ENCODE measurements at regions not wholly inside any gene's neighbourhood (a gene's known extent, or its start where the extent isn't known, plus 50 kb on each side); places are given as distances from the start of the nearest gene placed in this dataset.

- Mint-ChIP-seq H3K27me3 (ENCODE audit: unreplicated experiment) (no peaks in the 10 kb centered on the region), H3K4me1 (ENCODE audit: unreplicated experiment) (peaks cover 18% of the 10 kb centered on the region), H3K4me3 (ENCODE audit: unreplicated experiment) (no peak overlapping the region), H3K9me3 (ENCODE audit: unreplicated experiment) (no peaks in the 10 kb centered on the region), H3K27ac (ENCODE audit: unreplicated experiment) (no peak overlapping the region), H3K36me3 (ENCODE audit: low read depth, unreplicated experiment) (no peaks in the 10 kb centered on the region)
- no peak for DNase-seq (ENCODE audit: low spot score)
- no peak for TF ChIP-seq CTCF (IDR thresholded peaks at IDR 0.05; ENCODE audit: unreplicated experiment)
Observed at GRCh38 chr10:3969876-3970666, 185.1 kb upstream of the KLF6 start.

GRCh38 chr10:3968727-3969126 lies 183.7 kb upstream of the KLF6 start:
- DNase-seq (ENCODE audit: low spot score): no peak
- Mint-ChIP-seq H3K27me3 (ENCODE audit: unreplicated experiment) (no peaks in the 10 kb centered on the region), H3K4me1 (ENCODE audit: unreplicated experiment) (peaks cover 8% of the 10 kb centered on the region), H3K4me3 (ENCODE audit: unreplicated experiment) (no peak overlapping the region), H3K9me3 (ENCODE audit: unreplicated experiment) (no peaks in the 10 kb centered on the region), H3K36me3 (ENCODE audit: low read depth, unreplicated experiment) (no peaks in the 10 kb centered on the region), H3K27ac (ENCODE audit: unreplicated experiment) (no peak overlapping the region)
- no peak for TF ChIP-seq CTCF (IDR thresholded peaks at IDR 0.05; ENCODE audit: unreplicated experiment)

GRCh38 chr10:3964516-3964915 lies 179.5 kb upstream of the KLF6 start:
- Mint-ChIP-seq H3K9me3 (ENCODE audit: unreplicated experiment) (no peaks in the 10 kb centered on the region), H3K27me3 (ENCODE audit: unreplicated experiment) (peaks cover 2% of the 10 kb centered on the region), H3K4me3 (ENCODE audit: unreplicated experiment) (no peak overlapping the region), H3K36me3 (ENCODE audit: low read depth, unreplicated experiment) (no peaks in the 10 kb centered on the region), H3K4me1 (ENCODE audit: unreplicated experiment) (peaks cover 1% of the 10 kb centered on the region), H3K27ac (ENCODE audit: unreplicated experiment) (no peak overlapping the region)
- no peak for DNase-seq (ENCODE audit: low spot score)
- no peak for TF ChIP-seq CTCF (IDR thresholded peaks at IDR 0.05; ENCODE audit: unreplicated experiment)

- Mint-ChIP-seq H3K36me3 (ENCODE audit: low read depth, unreplicated experiment) (no peaks in the 10 kb centered on the region), H3K4me3 (ENCODE audit: unreplicated experiment) (no peak overlapping the region), H3K9me3 (ENCODE audit: unreplicated experiment) (no peaks in the 10 kb centered on the region), H3K27ac (ENCODE audit: unreplicated experiment) (no peak overlapping the region), H3K27me3 (ENCODE audit: unreplicated experiment) (peaks cover 2% of the 10 kb centered on the region), H3K4me1 (ENCODE audit: unreplicated experiment) (peaks cover 3% of the 10 kb centered on the region)
- TF ChIP-seq CTCF (IDR thresholded peaks at IDR 0.05; ENCODE audit: unreplicated experiment): no peak
- DNase-seq (ENCODE audit: low spot score): no peak
Observed at GRCh38 chr10:3963191-3963673, 178.2 kb upstream of the KLF6 start.

GRCh38 chr10:3961082-3961481 lies 176.1 kb upstream of the KLF6 start:
- H3K27me3 Mint-ChIP-seq (ENCODE audit: unreplicated experiment): peaks cover 2% of the 10 kb centered on the region
- H3K4me1 Mint-ChIP-seq (ENCODE audit: unreplicated experiment): peaks cover 3% of the 10 kb centered on the region
- DNase-seq (ENCODE audit: low spot score): no peak
- H3K27ac Mint-ChIP-seq (ENCODE audit: unreplicated experiment): no peak overlapping the region
- TF ChIP-seq CTCF (IDR thresholded peaks at IDR 0.05; ENCODE audit: unreplicated experiment): no peak
- H3K4me3 Mint-ChIP-seq (ENCODE audit: unreplicated experiment): no peak overlapping the region
- no peaks in the 10 kb centered on the region for H3K36me3 Mint-ChIP-seq (ENCODE audit: low read depth, unreplicated experiment)
- H3K9me3 Mint-ChIP-seq (ENCODE audit: unreplicated experiment): no peaks in the 10 kb centered on the region

All from endothelial cell (in vitro differentiated cells).